IMR-90 (cell line): ENCODE measurements at regions not wholly inside any gene's neighbourhood (a gene's known extent, or its start where the extent isn't known, plus 50 kb on each side); places are given as distances from the start of the nearest gene placed in this dataset.

Experiments
- ATAC-seq: fragments of 200-7000 bp; cut with Tn5 transposase; 2 replicates; pipeline ENCODE4 v1.9.1; 2020; ENCODE audit warnings: low read depth, mild to moderate bottlenecking, moderate library complexity
- BruUV-seq: library from RNA; stranded (reverse); fragments of 400-500 nt; replicated peaks from 2 replicates; lab custom pipeline; 2021; lab: Mats Ljungman, UMichigan
- CTCF ChIA-PET: fragments of 300-600 bp; formaldehyde crosslinking; extraction: SDS; loops from one replicate; lab custom pipeline; 2021; ENCODE audit warnings: antibody characterized with exemption; lab: Yijun Ruan, JAX
- POLR2A ChIA-PET: fragments of 300-600 bp; sonication (Branson Sonifier 250); formaldehyde crosslinking; loops from one replicate; lab custom pipeline; 2022; ENCODE audit warnings: antibody characterized with exemption; ENCODE audit not compliant: unreplicated experiment; lab: Charles Lee
- DNase-seq: peaks from one replicate; pipeline ENCODE4 v3.0.0; 2013
- H2AFZ ChIP-seq: replicated peaks from 2 replicates; pipeline ENCODE3; 2013; ENCODE audit warnings: low read length, mild to moderate bottlenecking; ENCODE audit not compliant: poor library complexity
- H2AK5ac ChIP-seq: 2 replicates; pipeline ENCODE4 v1.6.1; 2013; ENCODE audit warnings: low read depth, low read length, inconsistent platforms
- H2AK9ac ChIP-seq: replicated peaks from 2 replicates; pipeline ENCODE3; 2013; ENCODE audit warnings: mild to moderate bottlenecking, low read depth, low read length, moderate library complexity; ENCODE audit not compliant: poor library complexity
- H2BK120ac ChIP-seq: 2 replicates; pipeline ENCODE4 v1.6.1; 2013; ENCODE audit warnings: low read depth, low read length, inconsistent platforms
- H2BK15ac ChIP-seq: 3 replicates; pipeline ENCODE4 v1.6.1; 2013; ENCODE audit warnings: low read depth, low read length, inconsistent platforms
- H2BK20ac ChIP-seq: 2 replicates; pipeline ENCODE4 v1.6.1; 2013; ENCODE audit warnings: low read depth, mild to moderate bottlenecking, inconsistent platforms, low read length, moderate library complexity
- H2BK5ac ChIP-seq: 2 replicates; pipeline ENCODE4 v1.6.1; 2013; ENCODE audit warnings: mild to moderate bottlenecking, low read depth, low read length, inconsistent platforms; ENCODE audit not compliant: poor library complexity, severe bottlenecking
- H3K14ac ChIP-seq: replicated peaks from 2 replicates; pipeline ENCODE4 v1.6.1; 2013; ENCODE audit warnings: low read depth, low read length, inconsistent platforms
- H3K18ac ChIP-seq: 2 replicates; pipeline ENCODE4 v1.6.1; 2013; ENCODE audit warnings: low read depth, low read length, control low read depth
- H3K23ac ChIP-seq: 2 replicates; pipeline ENCODE4 v1.6.1; 2013; ENCODE audit warnings: low read depth, low read length, inconsistent platforms
- H3K27ac ChIP-seq: 2 replicates; pipeline ENCODE4 v1.5.1; 2013; ENCODE audit warnings: mild to moderate bottlenecking, control low read depth, low read length; ENCODE audit not compliant: insufficient read depth
- H3K27me3 ChIP-seq: 2 replicates; pipeline ENCODE4 v1.6.1; 2013; ENCODE audit warnings: low read length; ENCODE audit not compliant: control insufficient read depth, insufficient read depth
- H3K36me3 ChIP-seq: 2 replicates; pipeline ENCODE4 v1.6.1; 2013; ENCODE audit warnings: low read length, mixed read lengths; ENCODE audit not compliant: control insufficient read depth, insufficient read depth
- H3K4ac ChIP-seq: 2 replicates; pipeline ENCODE4 v1.6.1; 2013; ENCODE audit warnings: low read depth, low read length, inconsistent platforms
- H3K4me1 ChIP-seq: 2 replicates; pipeline ENCODE4 v1.6.1; 2013; ENCODE audit warnings: low read length, mixed read lengths; ENCODE audit not compliant: control insufficient read depth, insufficient read depth
- H3K4me2 ChIP-seq: 2 replicates; pipeline ENCODE4 v1.6.1; 2013; ENCODE audit warnings: low read depth, mild to moderate bottlenecking, control low read depth, low read length, moderate library complexity
- H3K4me3 ChIP-seq: 2 replicates; pipeline ENCODE4 v1.5.1; 2013; ENCODE audit warnings: low read depth, mild to moderate bottlenecking, control low read depth, low read length, moderate library complexity; ENCODE audit not compliant: insufficient read depth
- H3K56ac ChIP-seq: 2 replicates; pipeline ENCODE4 v1.6.1; 2013; ENCODE audit warnings: low read length, inconsistent platforms; ENCODE audit not compliant: insufficient read depth; ENCODE audit errors: extremely low read depth
- H3K79me1 ChIP-seq, 2 experiments: 2 replicates each; pipeline ENCODE4 v1.6.1; 2013; ENCODE audit warnings: low read length in 2 of 2, inconsistent platforms in 1 of 2, low read depth in 1 of 2
- H3K9ac ChIP-seq: 2 replicates; pipeline ENCODE4 v1.6.1; 2013; ENCODE audit warnings: low read depth, low read length, control low read depth
- H3K9me1 ChIP-seq: 2 replicates; pipeline ENCODE4 v1.6.1; 2013; ENCODE audit warnings: low read length, inconsistent platforms; ENCODE audit not compliant: insufficient read depth
- H3K9me3 ChIP-seq: 2 replicates; pipeline ENCODE4 v1.6.1; 2013; ENCODE audit warnings: low read length; ENCODE audit not compliant: control insufficient read depth, insufficient read depth
- H4K20me1 ChIP-seq: 2 replicates; pipeline ENCODE4 v1.6.1; 2013; ENCODE audit warnings: low read length, inconsistent platforms; ENCODE audit not compliant: insufficient read depth
- H4K5ac ChIP-seq: 2 replicates; pipeline ENCODE4 v1.6.1; 2013; ENCODE audit warnings: mild to moderate bottlenecking, low read depth, low read length, control low read depth
- H4K8ac ChIP-seq, 2 experiments: 2 replicates each; pipeline ENCODE4 v1.6.1; 2013; ENCODE audit warnings: low read depth in 2 of 2, low read length in 2 of 2, control low read depth in 1 of 2, inconsistent platforms in 1 of 2
- H4K91ac ChIP-seq: 2 replicates; pipeline ENCODE4 v1.6.1; 2013; ENCODE audit warnings: low read depth, low read length, inconsistent platforms; ENCODE audit not compliant: insufficient read depth
- BHLHE40 ChIP-seq: fragments of 150-350 bp; IDR thresholded peaks from 2 replicates; pipeline ENCODE4 v1.6.1; 2016; ENCODE audit warnings: mild to moderate bottlenecking, low read depth, low read length
- CTCF ChIP-seq: conservative IDR thresholded peaks from 2 replicates; pipeline ENCODE4 v1.5.1; 2012; ENCODE audit warnings: mild to moderate bottlenecking, low read depth, low read length, improper control_type of control experiment
- ELK1 ChIP-seq: fragments of 150-350 bp; IDR thresholded peaks from 2 replicates; pipeline ENCODE4 v1.6.1; 2016; ENCODE audit warnings: low read depth, mild to moderate bottlenecking, low read length, moderate library complexity, borderline replicate concordance
- FOS ChIP-seq: fragments of 150-350 bp; IDR thresholded peaks from 2 replicates; pipeline ENCODE4 v1.6.1; 2016; ENCODE audit warnings: low read depth, low read length
- MAFK ChIP-seq: IDR thresholded peaks from 2 replicates; pipeline ENCODE4 v1.6.1; 2012; ENCODE audit warnings: low read depth, low read length, improper control_type of control experiment
- MAZ ChIP-seq: IDR thresholded peaks from 2 replicates; pipeline ENCODE4 v1.6.1; 2012; ENCODE audit warnings: low read depth, mild to moderate bottlenecking, low read length, improper control_type of control experiment, moderate library complexity, borderline replicate concordance
- MXI1 ChIP-seq: IDR thresholded peaks from 2 replicates; pipeline ENCODE4 v1.6.1; 2012; ENCODE audit warnings: low read depth, mild to moderate bottlenecking, low read length, moderate library complexity, borderline replicate concordance
- NFE2L2 ChIP-seq: fragments of 150-350 bp; IDR thresholded peaks from 2 replicates; pipeline ENCODE4 v1.6.1; 2016; ENCODE audit warnings: low read depth, mild to moderate bottlenecking, low read length
- RAD21 ChIP-seq: IDR thresholded peaks from 2 replicates; pipeline ENCODE4 v1.6.1; 2012; ENCODE audit warnings: low read length, improper control_type of control experiment
- RCOR1 ChIP-seq: IDR thresholded peaks from 2 replicates; pipeline ENCODE4 v1.6.1; 2012; ENCODE audit warnings: mild to moderate bottlenecking, low read length, improper control_type of control experiment; ENCODE audit not compliant: insufficient replicate concordance
- RFX5 ChIP-seq: IDR thresholded peaks from 2 replicates; pipeline ENCODE4 v1.8.0; 2012; ENCODE audit warnings: low read depth, mild to moderate bottlenecking, low read length, moderate library complexity
- SMC3 ChIP-seq: fragments of 150-350 bp; IDR thresholded peaks from 2 replicates; pipeline ENCODE4 v1.6.1; 2016; ENCODE audit warnings: low read depth, mild to moderate bottlenecking, antibody characterized with exemption, low read length, moderate library complexity
- USF2 ChIP-seq: fragments of 150-350 bp; IDR thresholded peaks from 2 replicates; pipeline ENCODE4 v1.6.1; 2017; ENCODE audit warnings: mild to moderate bottlenecking, antibody characterized with exemption, low read length, low read depth
- WGBS, 2 experiments: methylation state at CpG; one replicate each; pipeline versions ENCODE4 v1.1.5 to v1.1.7; 2013; ENCODE audit warnings: missing lambda C conversion rate in 2 of 2; ENCODE audit not compliant: insufficient read length in 1 of 2; ENCODE audit errors: extremely low coverage in 2 of 2; 5-methylcytosine and 5-hydroxymethylcytosine counted together
- dilution Hi-C: fragments of 300-500 bp; cut with HindIII; formaldehyde crosslinking; loops from one replicate; pipeline ENCODE4 v1.14.3; 2018; ENCODE audit warnings: low sequenced_read_pairs; ENCODE audit not compliant: unreplicated experiment
- in situ Hi-C: fragments of 300-500 bp; cut with MboI; formaldehyde crosslinking; loops from 3 replicates; pipeline ENCODE4 v1.14.3; 2019; ENCODE audit warnings: low sequenced_read_pairs, inconsistent platforms, mixed read lengths
- intact Hi-C: fragments of 100-400 bp; cut with micrococcal nuclease; formaldehyde crosslinking; loops from 2 replicates; pipeline ENCODE4 v1.10.0; 2022

GRCh38 chr7:76122516-76123239, 74.8 kb downstream of the MDH2 start:
- Histone ChIP-seq H2BK20ac (no peak overlapping the region), H4K91ac (no peak overlapping the region), H3K9me1 (no peaks in the 10 kb centered on the region), H4K8ac (no peak overlapping the region), H3K4me2 (no peak overlapping the region), H3K56ac (no peak overlapping the region), H3K27me3 (no peaks in the 10 kb centered on the region), H3K18ac (no peak overlapping the region), H3K9me3 (no peaks in the 10 kb centered on the region), H2BK5ac (no peak overlapping the region), H3K27ac (no peak overlapping the region), H2AFZ (no peak overlapping the region), H3K4me3 (no peak overlapping the region), H3K79me1 (no peaks in the 10 kb centered on the region), H4K20me1 (no peaks in the 10 kb centered on the region), H3K4me1 (no peaks in the 10 kb centered on the region), H3K23ac (no peak overlapping the region), H4K5ac (no peak overlapping the region), H3K36me3 (no peaks in the 10 kb centered on the region), H3K9ac (no peak overlapping the region), H2AK5ac (no peak overlapping the region), H2BK15ac (no peak overlapping the region), H2BK120ac (no peak overlapping the region), H3K4ac (no peak overlapping the region), H2AK9ac (no peak overlapping the region), H3K14ac (no peak overlapping the region)
- 100% methylated on average over 1 of the region's 3 CpGs; no CpG with 5 or more reads in 1 of the 2 experiments for WGBS, 2 experiments
- in situ Hi-C loops (no loop called here), intact Hi-C loops (no loop called here), dilution Hi-C loops (no loop called here)
- ChIA-PET CTCF (no interaction called here), POLR2A (interaction anchor here (0.6 kb wide), 1 partner anchor 184 kb away, joined by 14 read pairs; no protein-coding TSS in a partner anchor)
- BruUV-seq, result no TSS peak
- no peak for ATAC-seq
- no peak for DNase-seq
- TF ChIP-seq RAD21 (no peak), NFE2L2 (no peak), SMC3 (no peak), CTCF (no peak), ELK1 (no peak), MXI1 (no peak), MAZ (no peak), RCOR1 (no peak), FOS (no peak), MAFK (no peak), BHLHE40 (no peak), RFX5 (no peak), USF2 (no peak)
